NB4 (cell line): ENCODE measurements at regions not wholly inside any gene's neighbourhood (a gene's known extent, or its start where the extent isn't known, plus 50 kb on each side); places are given as distances from the start of the nearest gene placed in this dataset.

Experiments used
- DNase-seq: peaks from one replicate; pipeline ENCODE4 v3.0.0; 2010; ENCODE audit warnings: low read depth
- H3K4me3 ChIP-seq: one replicate; pipeline ENCODE4 v1.5.1; 2011; ENCODE audit warnings: mild to moderate bottlenecking, low read depth, low read length, moderate library complexity
- MAX ChIP-seq: IDR thresholded peaks from 2 replicates; pipeline ENCODE4 v1.6.1; 2011; ENCODE audit warnings: low read depth, low read length
- MYC ChIP-seq: IDR thresholded peaks from 2 replicates; pipeline ENCODE4 v1.6.1; 2011; ENCODE audit warnings: low read depth, low read length
- POLR2A ChIP-seq: IDR thresholded peaks from 2 replicates; pipeline ENCODE4 v1.6.1; 2011; ENCODE audit warnings: mild to moderate bottlenecking; ENCODE audit not compliant: insufficient read length; ENCODE audit errors: extremely low read depth
- TF ChIP-seq, protein P1 (sequence below): IDR thresholded peaks from one replicate; pipeline ENCODE4 v1.5.1; 2012; ENCODE audit warnings: low read depth, low read length

DNA sequence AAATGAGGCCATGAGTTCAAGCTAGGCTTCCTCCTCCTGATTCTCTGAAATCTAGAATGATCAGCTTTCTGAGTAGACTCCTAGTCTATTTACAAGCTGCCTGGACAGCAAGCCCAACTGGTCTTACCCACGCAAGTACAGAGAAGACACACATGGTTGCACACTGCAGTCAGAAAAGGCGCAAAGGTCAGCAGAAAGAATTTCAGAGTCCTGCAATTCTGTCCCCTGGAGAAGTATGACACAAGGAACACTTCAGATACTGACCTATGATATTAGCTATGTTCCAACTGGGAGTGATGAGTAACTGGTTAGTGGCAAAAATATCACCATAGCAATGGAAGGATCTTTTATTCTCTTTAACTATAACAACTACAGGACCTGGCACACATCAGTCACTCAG lies 336.1 kb upstream of the PKDCC start:
- DNase-seq, result no peak
- H3K4me3 ChIP-seq, result no peak overlapping the region
- TF ChIP-seq MYC, result no peak
- no peak for TF ChIP-seq POLR2A
- TF ChIP-seq MAX, result no peak
- TF ChIP-seq, protein P1, sequence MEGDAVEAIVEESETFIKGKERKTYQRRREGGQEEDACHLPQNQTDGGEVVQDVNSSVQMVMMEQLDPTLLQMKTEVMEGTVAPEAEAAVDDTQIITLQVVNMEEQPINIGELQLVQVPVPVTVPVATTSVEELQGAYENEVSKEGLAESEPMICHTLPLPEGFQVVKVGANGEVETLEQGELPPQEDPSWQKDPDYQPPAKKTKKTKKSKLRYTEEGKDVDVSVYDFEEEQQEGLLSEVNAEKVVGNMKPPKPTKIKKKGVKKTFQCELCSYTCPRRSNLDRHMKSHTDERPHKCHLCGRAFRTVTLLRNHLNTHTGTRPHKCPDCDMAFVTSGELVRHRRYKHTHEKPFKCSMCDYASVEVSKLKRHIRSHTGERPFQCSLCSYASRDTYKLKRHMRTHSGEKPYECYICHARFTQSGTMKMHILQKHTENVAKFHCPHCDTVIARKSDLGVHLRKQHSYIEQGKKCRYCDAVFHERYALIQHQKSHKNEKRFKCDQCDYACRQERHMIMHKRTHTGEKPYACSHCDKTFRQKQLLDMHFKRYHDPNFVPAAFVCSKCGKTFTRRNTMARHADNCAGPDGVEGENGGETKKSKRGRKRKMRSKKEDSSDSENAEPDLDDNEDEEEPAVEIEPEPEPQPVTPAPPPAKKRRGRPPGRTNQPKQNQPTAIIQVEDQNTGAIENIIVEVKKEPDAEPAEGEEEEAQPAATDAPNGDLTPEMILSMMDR, result no peak

GRCh38 chr2:41716497-41716896 lies 331.3 kb upstream of the PKDCC start:
- TF ChIP-seq POLR2A (no peak), MYC (no peak), MAX (no peak)
- TF ChIP-seq, protein P1, result no peak
- no peak for DNase-seq
- no peak overlapping the region for H3K4me3 ChIP-seq

DNA sequence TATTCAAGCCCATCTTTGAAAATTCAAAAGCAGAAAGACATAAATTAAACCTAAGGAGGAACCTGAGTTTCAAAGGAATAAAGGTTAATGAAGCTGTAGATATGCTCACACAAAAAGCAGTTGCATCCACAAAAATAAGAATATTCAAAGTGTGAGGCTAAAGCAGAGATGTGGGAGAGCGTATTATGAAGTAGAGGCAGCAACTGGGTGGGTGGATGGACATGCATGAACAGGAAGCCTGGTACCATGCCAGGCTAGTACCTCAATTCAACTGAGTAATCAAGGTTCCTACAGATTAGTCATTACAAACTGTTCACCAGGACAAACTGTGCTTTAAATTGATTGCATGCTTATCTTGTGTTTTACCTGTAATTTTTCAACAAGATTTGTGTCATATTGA lies 330.0 kb upstream of the PKDCC start:
- DNase-seq, result no peak
- TF ChIP-seq, protein P1, result no peak
- TF ChIP-seq MYC, result no peak
- no peak for TF ChIP-seq MAX
- TF ChIP-seq POLR2A, result no peak
- H3K4me3 ChIP-seq, result no peak overlapping the region

- DNase-seq, result peak; percentile 16
- TF ChIP-seq MYC (no peak), MAX (no peak), POLR2A (no peak)
- TF ChIP-seq, protein P1, result no peak
- H3K4me3 ChIP-seq, result no peak overlapping the region
Measured at GRCh38 chr2:41718705-41719104, 329.1 kb upstream of the PKDCC start.

DNA sequence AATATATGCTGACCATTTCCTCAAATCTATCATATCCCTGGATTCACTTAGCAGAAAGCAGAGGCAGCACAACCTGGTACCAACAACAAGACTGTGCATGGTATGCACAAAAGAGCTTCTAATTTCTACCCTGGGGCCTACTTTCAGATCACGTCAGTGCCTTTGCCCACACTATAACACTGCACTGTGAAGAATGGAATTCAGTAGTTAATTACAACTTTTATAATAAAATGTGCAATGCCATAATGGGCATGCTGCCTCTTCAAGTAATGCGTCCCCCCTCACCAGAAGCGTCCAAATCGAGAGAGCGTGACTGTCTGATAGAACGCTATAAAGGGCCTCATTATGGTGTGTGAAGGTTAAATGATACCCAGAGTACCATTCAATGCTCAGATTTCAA lies 328.1 kb upstream of the PKDCC start:
- TF ChIP-seq, protein P1, result no peak
- TF ChIP-seq MYC (no peak), MAX (no peak), POLR2A (no peak)
- H3K4me3 ChIP-seq, result no peak overlapping the region
- DNase-seq, result no peak
